Ovary (tissue), 3 donors: ENCODE measurements at regions not wholly inside any gene's neighbourhood (a gene's known extent, or its start where the extent isn't known, plus 50 kb on each side); places are given as distances from the start of the nearest gene placed in this dataset.
"Not testable (repeated sequence)": the region's sequence is repeated elsewhere in the genome, so short reads cannot be mapped to it uniquely, and the experiment has no call there.

Source experiments
- CTCF ChIP-seq, 3 donors: fragments of 450-650 bp in 2 of 3; fragments of 200-600 bp in 1 of 3; IDR thresholded peaks; one replicate each; pipeline versions ENCODE4 v1.5.1 to v1.8.0; 2016 to 2022; ENCODE audit warnings: antibody characterized with exemption in 3 of 3, mild to moderate bottlenecking in 1 of 3
- POLR2A ChIP-seq: fragments of 450-650 bp; IDR thresholded peaks from one replicate; pipeline ENCODE4 v1.6.1; 2017; ENCODE audit warnings: antibody characterized with exemption, mild to moderate bottlenecking, moderate library complexity
- donor health status: DM: no; HTN: no; CAD: no.

GRCh38 chr20:29514634-29515033 lies 1742.8 kb upstream of the DEFB115 start:
- TF ChIP-seq POLR2A; CTCF (IDR thresholded peaks at IDR 0.05): not testable (repeated sequence)
